Panc1 (cell line): ENCODE measurements at regions not wholly inside any gene's neighbourhood (a gene's known extent, or its start where the extent isn't known, plus 50 kb on each side); places are given as distances from the start of the nearest gene placed in this dataset.

Experiments used
- ATAC-seq: fragments of 200-7000 bp; cut with Tn5 transposase; 2 replicates; pipeline ENCODE4 v1.9.1; 2020; ENCODE audit warnings: mild to moderate bottlenecking, moderate library complexity
- BruUV-seq: library from RNA; stranded (reverse); fragments of 400-500 nt; replicated peaks from 2 replicates; lab custom pipeline; 2021; lab: Mats Ljungman, UMichigan
- CTCF ChIA-PET: fragments of 300-600 bp; sonication (Branson Sonifier 250); formaldehyde crosslinking; loops from one replicate; lab custom pipeline; 2022; ENCODE audit warnings: antibody characterized with exemption; lab: Charles Lee
- POLR2A ChIA-PET: fragments of 300-600 bp; sonication (Branson Sonifier 250); formaldehyde crosslinking; loops from one replicate; lab custom pipeline; 2022; ENCODE audit warnings: antibody characterized with exemption; lab: Charles Lee
- DNase-seq: peaks from one replicate; pipeline ENCODE4 v3.0.0-alpha.2; 2010; ENCODE audit warnings: low read depth, low spot score
- H3K27ac ChIP-seq: 2 replicates; pipeline ENCODE4 v1.5.1; 2011; ENCODE audit warnings: mild to moderate bottlenecking, low read length, inconsistent platforms
- H3K27me3 ChIP-seq: fragments of 200-500 bp; sonication (Bioruptor generic); 2 replicates; pipeline ENCODE4 v1.6.0; 2014; ENCODE audit warnings: low read length, inconsistent platforms; ENCODE audit not compliant: control insufficient read depth, insufficient read depth
- H3K36me3 ChIP-seq: fragments of 200-500 bp; sonication (Bioruptor generic); 2 replicates; pipeline ENCODE4 v1.5.1; 2014; ENCODE audit warnings: inconsistent platforms, mild to moderate bottlenecking, low read length, moderate library complexity; ENCODE audit not compliant: control insufficient read depth, insufficient read depth
- H3K4me1 ChIP-seq: 2 replicates; pipeline ENCODE4 v1.5.1; 2011; ENCODE audit warnings: inconsistent platforms, mild to moderate bottlenecking, low read length, moderate library complexity; ENCODE audit not compliant: control insufficient read depth, insufficient read depth
- H3K4me3 ChIP-seq, 2 experiments: 2 replicates each; pipeline ENCODE4 v1.5.1; 2011 to 2012; ENCODE audit warnings: low read depth in 2 of 2, low read length in 2 of 2, mild to moderate bottlenecking in 2 of 2, inconsistent platforms in 1 of 2, moderate library complexity in 1 of 2
- H3K9me3 ChIP-seq: fragments of 200-500 bp; sonication (Bioruptor generic); 2 replicates; pipeline ENCODE4 v1.5.1; 2014; ENCODE audit warnings: low read depth, mild to moderate bottlenecking, inconsistent platforms, low read length, moderate library complexity; ENCODE audit not compliant: control insufficient read depth, insufficient read depth
- CTCF ChIP-seq: fragments of 450-650 bp; IDR thresholded peaks from 2 replicates; pipeline ENCODE4 v1.5.1; 2017; ENCODE audit warnings: mild to moderate bottlenecking
- POLR2AphosphoS5 ChIP-seq: IDR thresholded peaks from 2 replicates; pipeline ENCODE4 v1.6.1; 2012; ENCODE audit warnings: mild to moderate bottlenecking, low read depth, low read length, moderate library complexity
- REST ChIP-seq, 2 experiments: IDR thresholded peaks; 2 replicates each; pipeline ENCODE4 v1.6.1; 2011 to 2012; ENCODE audit warnings: low read depth in 2 of 2, control low read depth in 1 of 2, low read length in 1 of 2, mild to moderate bottlenecking in 1 of 2, moderate library complexity in 1 of 2; ENCODE audit not compliant: insufficient read depth in 1 of 2
- SIN3A ChIP-seq: IDR thresholded peaks from 2 replicates; pipeline ENCODE4 v1.6.1; 2012; ENCODE audit warnings: low read depth, mild to moderate bottlenecking, low read length, moderate library complexity, borderline replicate concordance; ENCODE audit not compliant: insufficient read depth
- TCF7L2 ChIP-seq: IDR thresholded peaks from 2 replicates; pipeline ENCODE4 v1.6.1; 2011; ENCODE audit warnings: mild to moderate bottlenecking, low read depth, low read length, inconsistent platforms
- in situ Hi-C: cut with HindIII; loops from 2 replicates; pipeline ENCODE4 v1.10.0; 2016; ENCODE audit warnings: low sequenced_read_pairs, low pct_unique_long_range_greater_than_20kb
- intact Hi-C: fragments of 100-400 bp; cut with micrococcal nuclease; formaldehyde crosslinking; loops from one replicate; pipeline ENCODE4 v1.10.0; 2022; ENCODE audit not compliant: unreplicated experiment

GRCh38 chr12:41962171-41962572, 182.5 kb downstream of the GXYLT1 start:
- intact Hi-C loops (no loop called here), in situ Hi-C loops (no loop called here)
- no peak overlapping the region for H3K27ac ChIP-seq
- H3K27me3 ChIP-seq: no peaks in the 10 kb centered on the region
- no peak for ATAC-seq
- no peaks in the 10 kb centered on the region for H3K4me1 ChIP-seq
- no peak overlapping the region for H3K4me3 ChIP-seq
- TF ChIP-seq REST (IDR thresholded peaks at IDR 0.05; ENCODE audit: insufficient read depth in 1 of 2, low read depth in 2 of 2, low read length in 1 of 2): no peak
- no peak for TF ChIP-seq SIN3A
- TF ChIP-seq TCF7L2: no peak
- no peak for TF ChIP-seq CTCF
- DNase-seq: no peak
- POLR2A ChIA-PET: no interaction called here
- no peaks in the 10 kb centered on the region for H3K36me3 ChIP-seq
- CTCF ChIA-PET: no interaction called here
- no TSS peak for BruUV-seq
- no peaks in the 10 kb centered on the region for H3K9me3 ChIP-seq

GRCh38 chr12:41959271-41959670, 185.4 kb downstream of the GXYLT1 start:
- no peak for DNase-seq
- TF ChIP-seq POLR2AphosphoS5: no peak
- no peak for TF ChIP-seq CTCF
- Histone ChIP-seq H3K36me3 (no peaks in the 10 kb centered on the region), H3K4me1 (no peaks in the 10 kb centered on the region), H3K9me3 (no peaks in the 10 kb centered on the region), H3K4me3 (no peak overlapping the region), H3K27ac (no peak overlapping the region), H3K27me3 (no peaks in the 10 kb centered on the region)
- CTCF ChIA-PET: no interaction called here
- intact Hi-C loops (no loop called here), in situ Hi-C loops (no loop called here)
- no TSS peak for BruUV-seq
- POLR2A ChIA-PET: no interaction called here
- no peak for ATAC-seq

GRCh38 chr12:41956353-41956752, 188.3 kb downstream of the GXYLT1 start:
- TF ChIP-seq CTCF (no peak), SIN3A (no peak), TCF7L2 (no peak), POLR2AphosphoS5 (no peak), REST (IDR thresholded peaks at IDR 0.05; ENCODE audit: insufficient read depth in 1 of 2, low read depth in 2 of 2, low read length in 1 of 2) (no peak)
- ATAC-seq (no peak), DNase-seq (no peak)
- CTCF ChIA-PET: no interaction called here
- intact Hi-C loops: no loop called here
- H3K27ac ChIP-seq: no peak overlapping the region
- H3K27me3 ChIP-seq: no peaks in the 10 kb centered on the region
- H3K36me3 ChIP-seq: no peaks in the 10 kb centered on the region
- BruUV-seq: no TSS peak
- in situ Hi-C loops: no loop called here
- no peak overlapping the region for H3K4me3 ChIP-seq
- POLR2A ChIA-PET: no interaction called here
- H3K9me3 ChIP-seq: no peaks in the 10 kb centered on the region
- no peaks in the 10 kb centered on the region for H3K4me1 ChIP-seq
